ENCODE measurements at regions not wholly inside any gene's neighbourhood (a gene's known extent, or its start where the extent isn't known, plus 50 kb on each side); places are given as distances from the start of the nearest gene placed in this dataset.

DNA sequence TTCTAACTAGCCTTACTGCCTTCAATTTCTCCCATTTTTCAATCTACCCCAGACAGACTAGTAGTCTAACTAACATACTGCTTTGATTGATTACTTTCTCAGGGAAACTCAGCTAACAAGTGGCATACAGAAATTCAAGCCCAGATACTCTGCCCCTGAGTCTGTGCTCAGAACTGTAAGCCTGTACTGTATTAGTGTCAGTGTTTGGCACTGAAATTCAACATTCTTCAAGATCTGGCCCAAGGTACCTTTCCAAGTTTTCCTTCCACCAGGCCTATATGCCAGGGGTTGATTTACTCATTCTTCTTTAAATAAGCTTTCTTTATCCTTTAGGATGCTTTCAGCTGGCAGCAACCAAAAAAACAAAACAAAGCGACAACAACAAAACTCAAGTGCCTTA lies 433.2 kb upstream of the MARCKS start:
- TF ChIP-seq CTCF (IDR thresholded peaks at IDR 0.05; ENCODE audit: insufficient read depth, low read depth, low read length) (no peak), EZH2 (IDR thresholded peaks at IDR 0.05; ENCODE audit: insufficient read depth, low read length) (no peak)
